Stimulated activated CD8-positive, alpha-beta memory T cell treated with anti-CD3 and anti-CD28 coated beads, Interleukin-4, amount 100 ng/mL, for 24 hours (primary cell): ENCODE measurements at regions not wholly inside any gene's neighbourhood (a gene's known extent, or its start where the extent isn't known, plus 50 kb on each side); places are given as distances from the start of the nearest gene placed in this dataset.

ENCODE experiments used
- DNase-seq: peaks from one replicate; pipeline ENCODE4 v3.0.0-alpha.2; 2020; ENCODE audit warnings: low read depth

- DNase-seq, result no peak
These were observed 137.4 kb downstream of the CEP135 start for GRCh38 chr4:56086073-56086541.

- DNase-seq, result no peak
These were observed 136.5 kb downstream of the CEP135 start for GRCh38 chr4:56085275-56085674.

- DNase-seq, result no peak
These were observed 136.1 kb downstream of the CEP135 start for GRCh38 chr4:56084851-56085250.
